GM19043 (cell line): ENCODE measurements at regions not wholly inside any gene's neighbourhood (a gene's known extent, or its start where the extent isn't known, plus 50 kb on each side); places are given as distances from the start of the nearest gene placed in this dataset.

Source experiments
- ATAC-seq: cut with Tn5 transposase; IDR thresholded peaks from one replicate; pipeline ENCODE4 v1.9.1; 2021; ENCODE audit warnings: low read depth; ENCODE audit not compliant: unreplicated experiment

GRCh38 chr5:96285823-96286222 is 147.2 kb downstream of the PCSK1 start:
- no peak for ATAC-seq

- ATAC-seq: no peak
Observed at GRCh38 chr5:96284727-96285389, 148.2 kb downstream of the PCSK1 start.

GRCh38 chr5:96283589-96283988 is 149.5 kb downstream of the PCSK1 start:
- ATAC-seq: no peak

- ATAC-seq: no peak
Observed at GRCh38 chr5:96282020-96282419, 151.0 kb downstream of the PCSK1 start.

GRCh38 chr5:96280946-96281393 is 152.1 kb downstream of the PCSK1 start:
- no peak for ATAC-seq

GRCh38 chr5:96279801-96280542 is 153.1 kb downstream of the PCSK1 start:
- ATAC-seq: no peak

- no peak for ATAC-seq
Observed at GRCh38 chr5:96278981-96279380, 154.1 kb downstream of the PCSK1 start.

GRCh38 chr5:96275051-96275450 is 158.0 kb downstream of the PCSK1 start:
- no peak for ATAC-seq

GRCh38 chr5:96265487-96265886 is 167.6 kb downstream of the PCSK1 start:
- no peak for ATAC-seq

- ATAC-seq: no peak
Observed at GRCh38 chr5:96264047-96264446, 169.0 kb downstream of the PCSK1 start.

GRCh38 chr5:96262105-96262504 is 170.9 kb downstream of the PCSK1 start:
- ATAC-seq: no peak

- no peak for ATAC-seq
Observed at GRCh38 chr5:96260009-96260408, 173.0 kb downstream of the PCSK1 start.

GRCh38 chr5:96259151-96259772 is 173.8 kb downstream of the PCSK1 start:
- ATAC-seq: no peak

GRCh38 chr5:96258692-96259091 is 174.4 kb downstream of the PCSK1 start:
- no peak for ATAC-seq

- no peak for ATAC-seq
Observed at GRCh38 chr5:96257904-96258303, 175.1 kb downstream of the PCSK1 start.

GRCh38 chr5:96256795-96257470 is 176.1 kb downstream of the PCSK1 start:
- no peak for ATAC-seq

GRCh38 chr5:96254980-96255691 is 177.9 kb downstream of the PCSK1 start:
- ATAC-seq: no peak

GRCh38 chr5:96253140-96253539 is 179.9 kb downstream of the PCSK1 start:
- no peak for ATAC-seq

GRCh38 chr5:96252596-96252995 is 180.5 kb downstream of the PCSK1 start:
- no peak for ATAC-seq

GRCh38 chr5:96250782-96251181 is 182.3 kb downstream of the PCSK1 start:
- no peak for ATAC-seq

GRCh38 chr5:96248131-96248530 is 184.9 kb downstream of the PCSK1 start:
- ATAC-seq: no peak
